HL-60 (cell line): ENCODE measurements at regions not wholly inside any gene's neighbourhood (a gene's known extent, or its start where the extent isn't known, plus 50 kb on each side); places are given as distances from the start of the nearest gene placed in this dataset.

Experiments
- DNase-seq, 2 experiments: peaks; one replicate each; pipeline ENCODE4 v3.0.0-alpha.2; 2010 to 2020; ENCODE audit warnings: low read depth in 1 of 2, low spot score in 1 of 2
- H3K27ac ChIP-seq: fragments of 250-450 bp; sonication (Bioruptor Pico); replicated peaks from 2 replicates; pipeline ENCODE4 v1.5.1; 2020; ENCODE audit warnings: mild to moderate bottlenecking, moderate library complexity
- H3K27me3 ChIP-seq: fragments of 250-450 bp; sonication (Bioruptor Pico); 2 replicates; pipeline ENCODE4 v1.5.1; 2021; ENCODE audit warnings: mild to moderate bottlenecking, moderate library complexity; ENCODE audit not compliant: insufficient read depth, poor library complexity, severe bottlenecking
- H3K4me3 ChIP-seq: replicated peaks from 2 replicates; pipeline ENCODE4 v1.5.1; 2011; ENCODE audit warnings: mild to moderate bottlenecking, control low read depth, low read length; ENCODE audit not compliant: insufficient read depth
- GABPA ChIP-seq: IDR thresholded peaks from 2 replicates; pipeline ENCODE4 v1.6.1; 2012; ENCODE audit warnings: low read depth
- POLR2AphosphoS5 ChIP-seq: IDR thresholded peaks from 2 replicates; pipeline ENCODE4 v1.6.1; 2012; ENCODE audit warnings: low read depth
- SPI1 ChIP-seq: IDR thresholded peaks from 2 replicates; pipeline ENCODE4 v1.6.1; 2012; ENCODE audit warnings: low read depth, mild to moderate bottlenecking, borderline replicate concordance
- TF ChIP-seq, protein P1 (sequence below): IDR thresholded peaks from 2 replicates; pipeline ENCODE4 v1.6.1; 2012; ENCODE audit warnings: low read depth; ENCODE audit not compliant: insufficient replicate concordance
- TF ChIP-seq, protein P2 (sequence below): IDR thresholded peaks from one replicate; pipeline ENCODE4 v1.5.1; 2011; ENCODE audit warnings: low read length, control low read depth, inconsistent platforms; ENCODE audit not compliant: insufficient read depth

DNA sequence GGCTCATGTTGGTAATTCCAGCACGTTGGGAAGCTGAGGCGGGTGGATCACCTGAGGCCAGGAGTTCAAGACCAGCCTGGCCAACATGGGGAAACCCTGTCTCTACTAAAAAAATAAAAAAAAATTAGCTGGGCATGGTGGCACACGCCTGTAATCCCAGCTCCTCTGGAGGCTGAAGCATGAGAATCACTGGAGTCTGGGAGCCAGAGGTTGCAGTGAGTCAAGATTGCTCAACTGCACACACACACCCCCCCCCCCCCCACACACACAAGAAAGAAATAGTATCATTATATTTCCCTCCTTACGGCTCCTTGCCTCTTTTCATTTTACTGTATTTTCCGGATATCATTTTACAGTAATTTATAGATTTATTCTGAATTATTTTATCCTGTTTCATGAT lies 963.1 kb upstream of the GOT2 start:
- Histone ChIP-seq H3K27ac (no peak overlapping the region), H3K4me3 (no peak overlapping the region), H3K27me3 (no peaks in the 10 kb centered on the region)
- DNase-seq: no peak
- TF ChIP-seq SPI1 (no peak), GABPA (no peak), POLR2AphosphoS5 (no peak)
- TF ChIP-seq, protein P1, sequence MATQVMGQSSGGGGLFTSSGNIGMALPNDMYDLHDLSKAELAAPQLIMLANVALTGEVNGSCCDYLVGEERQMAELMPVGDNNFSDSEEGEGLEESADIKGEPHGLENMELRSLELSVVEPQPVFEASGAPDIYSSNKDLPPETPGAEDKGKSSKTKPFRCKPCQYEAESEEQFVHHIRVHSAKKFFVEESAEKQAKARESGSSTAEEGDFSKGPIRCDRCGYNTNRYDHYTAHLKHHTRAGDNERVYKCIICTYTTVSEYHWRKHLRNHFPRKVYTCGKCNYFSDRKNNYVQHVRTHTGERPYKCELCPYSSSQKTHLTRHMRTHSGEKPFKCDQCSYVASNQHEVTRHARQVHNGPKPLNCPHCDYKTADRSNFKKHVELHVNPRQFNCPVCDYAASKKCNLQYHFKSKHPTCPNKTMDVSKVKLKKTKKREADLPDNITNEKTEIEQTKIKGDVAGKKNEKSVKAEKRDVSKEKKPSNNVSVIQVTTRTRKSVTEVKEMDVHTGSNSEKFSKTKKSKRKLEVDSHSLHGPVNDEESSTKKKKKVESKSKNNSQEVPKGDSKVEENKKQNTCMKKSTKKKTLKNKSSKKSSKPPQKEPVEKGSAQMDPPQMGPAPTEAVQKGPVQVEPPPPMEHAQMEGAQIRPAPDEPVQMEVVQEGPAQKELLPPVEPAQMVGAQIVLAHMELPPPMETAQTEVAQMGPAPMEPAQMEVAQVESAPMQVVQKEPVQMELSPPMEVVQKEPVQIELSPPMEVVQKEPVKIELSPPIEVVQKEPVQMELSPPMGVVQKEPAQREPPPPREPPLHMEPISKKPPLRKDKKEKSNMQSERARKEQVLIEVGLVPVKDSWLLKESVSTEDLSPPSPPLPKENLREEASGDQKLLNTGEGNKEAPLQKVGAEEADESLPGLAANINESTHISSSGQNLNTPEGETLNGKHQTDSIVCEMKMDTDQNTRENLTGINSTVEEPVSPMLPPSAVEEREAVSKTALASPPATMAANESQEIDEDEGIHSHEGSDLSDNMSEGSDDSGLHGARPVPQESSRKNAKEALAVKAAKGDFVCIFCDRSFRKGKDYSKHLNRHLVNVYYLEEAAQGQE: no peak
- TF ChIP-seq, protein P2, sequence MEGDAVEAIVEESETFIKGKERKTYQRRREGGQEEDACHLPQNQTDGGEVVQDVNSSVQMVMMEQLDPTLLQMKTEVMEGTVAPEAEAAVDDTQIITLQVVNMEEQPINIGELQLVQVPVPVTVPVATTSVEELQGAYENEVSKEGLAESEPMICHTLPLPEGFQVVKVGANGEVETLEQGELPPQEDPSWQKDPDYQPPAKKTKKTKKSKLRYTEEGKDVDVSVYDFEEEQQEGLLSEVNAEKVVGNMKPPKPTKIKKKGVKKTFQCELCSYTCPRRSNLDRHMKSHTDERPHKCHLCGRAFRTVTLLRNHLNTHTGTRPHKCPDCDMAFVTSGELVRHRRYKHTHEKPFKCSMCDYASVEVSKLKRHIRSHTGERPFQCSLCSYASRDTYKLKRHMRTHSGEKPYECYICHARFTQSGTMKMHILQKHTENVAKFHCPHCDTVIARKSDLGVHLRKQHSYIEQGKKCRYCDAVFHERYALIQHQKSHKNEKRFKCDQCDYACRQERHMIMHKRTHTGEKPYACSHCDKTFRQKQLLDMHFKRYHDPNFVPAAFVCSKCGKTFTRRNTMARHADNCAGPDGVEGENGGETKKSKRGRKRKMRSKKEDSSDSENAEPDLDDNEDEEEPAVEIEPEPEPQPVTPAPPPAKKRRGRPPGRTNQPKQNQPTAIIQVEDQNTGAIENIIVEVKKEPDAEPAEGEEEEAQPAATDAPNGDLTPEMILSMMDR: no peak

DNA sequence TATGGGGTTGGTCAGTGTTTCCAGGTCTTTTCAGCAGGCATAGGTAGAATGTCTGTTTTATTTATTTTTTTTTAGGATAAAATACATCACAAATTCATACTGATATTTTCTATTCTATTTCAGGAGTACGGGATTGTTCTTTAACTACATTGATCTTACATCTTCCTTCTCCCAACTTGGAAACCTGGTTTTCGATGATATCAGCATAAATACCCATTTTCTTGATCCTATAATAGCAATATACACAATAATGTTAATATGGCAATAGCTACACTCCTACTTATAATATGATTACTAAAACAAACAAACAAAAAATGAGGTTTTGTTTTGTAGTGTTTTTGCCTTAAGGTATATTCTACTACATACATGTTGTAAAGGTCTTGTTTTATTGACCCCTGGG lies 962.4 kb upstream of the GOT2 start:
- no peak overlapping the region for H3K27ac ChIP-seq
- DNase-seq: no peak
- no peaks in the 10 kb centered on the region for H3K27me3 ChIP-seq
- no peak overlapping the region for H3K4me3 ChIP-seq
- TF ChIP-seq, protein P1: no peak
- TF ChIP-seq, protein P2: no peak
- TF ChIP-seq SPI1: no peak
- TF ChIP-seq POLR2AphosphoS5: no peak
- no peak for TF ChIP-seq GABPA

DNA sequence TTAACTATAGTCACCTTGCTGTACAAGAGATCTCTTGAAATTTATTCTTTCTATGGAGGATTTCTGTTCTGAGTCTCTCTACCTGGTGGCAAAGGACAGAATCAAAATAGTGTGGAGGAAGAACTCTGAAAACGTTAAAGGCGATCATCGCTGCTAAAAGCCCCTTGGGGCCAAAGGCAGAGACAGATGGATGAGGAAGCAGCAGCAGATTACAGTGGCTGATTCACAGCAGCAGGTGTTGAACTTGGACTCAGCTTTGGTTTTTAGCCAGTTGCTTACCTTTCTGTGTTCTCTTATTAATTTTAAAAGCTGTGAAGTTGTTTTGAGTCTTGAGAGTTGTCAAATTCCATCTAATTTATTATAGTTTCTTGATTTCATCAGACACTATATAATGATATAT lies 956.1 kb upstream of the GOT2 start:
- no peak overlapping the region for H3K27ac ChIP-seq
- no peaks in the 10 kb centered on the region for H3K27me3 ChIP-seq
- no peak overlapping the region for H3K4me3 ChIP-seq
- TF ChIP-seq, protein P2: no peak
- no peak for TF ChIP-seq GABPA
- TF ChIP-seq, protein P1: no peak
- DNase-seq: no peak
